Colon (tissue), 2 donors: ENCODE measurements at regions not wholly inside any gene's neighbourhood (a gene's known extent, or its start where the extent isn't known, plus 50 kb on each side); places are given as distances from the start of the nearest gene placed in this dataset.

Source experiments
- FAIRE-seq: peaks from 2 replicates; lab custom pipeline; 2012; peaks lifted over from hg19 to GRCh38; lab: Jason Lieb, UNC
- donor health status: control.
- donor health status: control.

DNA sequence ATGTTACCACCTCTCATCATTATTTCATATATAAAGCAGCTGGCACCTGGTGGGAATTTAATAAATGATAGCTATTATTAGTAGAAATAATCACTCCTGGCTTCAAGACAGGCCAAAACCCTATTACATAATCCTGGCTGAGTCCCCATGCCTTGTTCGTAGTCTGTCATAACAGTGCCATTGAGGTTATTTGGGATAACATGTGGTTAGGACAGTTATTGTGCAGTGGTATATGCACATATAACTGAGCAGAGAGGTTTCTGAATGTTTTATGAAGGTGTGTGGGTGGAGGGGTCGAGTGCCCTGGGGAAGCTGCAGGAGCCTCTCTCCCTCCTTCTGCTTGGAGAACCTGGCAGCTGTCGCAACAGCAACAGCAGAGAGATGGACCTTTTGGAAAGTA, 162.4 kb upstream of the NABP1 start:
- no peak for FAIRE-seq

DNA sequence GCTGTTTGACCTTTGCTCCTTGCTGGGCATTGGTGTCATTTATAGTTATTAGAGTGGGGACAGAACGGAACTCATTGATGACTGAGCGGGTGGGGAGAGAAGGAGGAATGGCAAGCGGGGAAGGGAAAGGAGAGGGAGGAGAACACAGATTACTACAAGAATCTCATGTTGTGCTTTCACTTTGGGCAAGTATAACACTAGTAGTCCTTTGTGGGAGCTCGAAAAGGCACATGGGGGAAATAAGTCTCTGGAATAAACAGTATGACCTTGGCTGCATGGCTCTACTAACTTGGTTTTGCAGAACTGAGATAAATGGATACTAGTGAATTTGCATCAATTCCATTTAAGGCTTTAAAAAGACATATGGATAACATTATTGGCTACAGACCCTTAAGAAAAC, 161.7 kb upstream of the NABP1 start:
- no peak for FAIRE-seq

DNA sequence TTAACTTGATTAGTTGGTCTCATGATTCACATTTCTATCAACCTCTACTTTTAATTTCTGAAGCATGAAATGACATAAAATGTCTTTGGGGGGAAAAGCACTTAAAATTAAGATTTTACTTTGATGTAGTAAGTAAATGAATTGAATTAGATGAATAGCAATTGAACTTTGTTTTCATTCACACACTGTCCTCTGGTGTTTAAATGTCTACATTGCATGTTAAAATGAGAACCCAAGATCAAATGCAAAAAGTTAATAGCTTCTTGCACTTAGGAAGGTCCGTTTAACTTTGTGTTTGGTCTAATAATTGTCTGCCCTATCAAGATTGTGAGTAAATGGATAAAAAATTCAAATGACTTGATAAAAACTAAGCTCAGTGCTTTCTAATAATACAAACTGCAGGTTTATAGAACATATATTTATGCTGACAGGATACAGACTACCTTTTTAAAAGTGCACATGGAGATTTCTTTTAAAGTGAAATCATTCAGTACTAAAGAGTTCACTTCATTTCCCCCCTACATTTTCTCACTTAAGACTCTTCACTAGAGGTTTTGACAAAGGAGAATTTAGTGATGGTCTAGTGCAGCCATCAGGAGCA, 156.2 kb upstream of the NABP1 start:
- peak; percentile 57 for FAIRE-seq

DNA sequence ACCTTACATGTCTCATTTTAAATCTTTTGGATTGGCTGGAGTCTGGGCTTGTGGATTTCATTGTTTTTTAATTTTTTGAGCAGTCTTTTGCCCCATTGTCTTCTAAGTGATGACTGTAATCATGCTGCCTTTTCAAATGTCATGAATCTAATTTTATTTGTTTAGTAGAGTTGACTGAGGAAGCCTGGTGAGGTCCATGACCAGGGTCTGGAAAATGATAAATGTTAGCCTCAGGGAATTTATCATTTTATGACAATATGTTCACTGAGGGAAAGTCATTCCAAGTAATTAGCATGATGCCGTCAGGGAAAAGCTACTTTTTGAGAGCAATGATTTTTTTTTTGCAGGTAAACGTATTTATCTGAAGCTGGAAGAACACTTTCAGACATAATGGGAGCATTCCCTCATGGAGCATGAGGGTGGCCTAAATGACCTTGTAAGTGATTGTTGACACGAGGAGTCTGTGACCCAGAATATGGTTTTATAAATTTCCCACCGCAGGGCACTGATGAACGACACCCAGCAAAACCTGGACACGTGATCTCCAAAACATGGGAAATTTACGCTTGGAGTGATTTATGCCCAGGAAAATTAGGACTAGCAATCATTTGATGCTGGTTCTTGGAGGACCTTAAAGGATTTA, 155.3 kb upstream of the NABP1 start:
- FAIRE-seq, result no peak

DNA sequence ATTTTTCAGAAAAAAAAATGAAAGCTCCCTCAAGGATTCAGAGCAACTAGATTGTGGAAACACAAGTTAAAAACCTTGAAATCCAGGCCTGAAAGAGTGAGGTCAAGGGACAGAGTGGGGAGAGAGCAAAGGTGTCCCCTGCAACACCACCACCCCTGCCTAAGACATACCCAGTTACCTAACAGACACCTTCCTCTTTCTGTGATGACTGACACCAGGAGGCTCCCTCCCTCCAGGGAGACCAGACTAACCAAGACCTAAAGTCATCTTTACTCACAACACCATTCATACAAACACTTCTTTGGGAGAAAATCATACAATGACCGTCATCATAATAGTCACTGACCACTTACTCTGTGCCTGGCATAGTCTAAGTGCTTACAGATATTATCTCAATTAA, 151.8 kb upstream of the NABP1 start:
- no peak for FAIRE-seq

DNA sequence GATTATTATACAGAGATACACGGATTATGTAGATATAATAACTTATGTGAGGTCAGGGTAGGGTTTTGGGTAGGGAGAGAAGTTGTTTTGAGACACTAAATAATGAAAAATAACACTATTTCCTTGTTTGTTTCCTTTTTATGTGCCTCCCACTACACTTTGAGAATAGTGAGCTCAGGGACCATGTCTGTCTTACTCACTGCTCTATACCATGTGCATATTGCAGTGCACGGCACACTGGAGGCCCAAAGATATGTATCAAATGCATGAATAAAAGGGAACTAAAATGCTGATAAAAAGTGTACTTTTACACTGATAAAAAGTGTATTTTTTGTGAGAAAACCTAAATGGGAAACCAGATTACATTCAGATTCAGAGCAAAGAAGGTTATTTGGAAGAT, 151.4 kb upstream of the NABP1 start:
- FAIRE-seq, result no peak

DNA sequence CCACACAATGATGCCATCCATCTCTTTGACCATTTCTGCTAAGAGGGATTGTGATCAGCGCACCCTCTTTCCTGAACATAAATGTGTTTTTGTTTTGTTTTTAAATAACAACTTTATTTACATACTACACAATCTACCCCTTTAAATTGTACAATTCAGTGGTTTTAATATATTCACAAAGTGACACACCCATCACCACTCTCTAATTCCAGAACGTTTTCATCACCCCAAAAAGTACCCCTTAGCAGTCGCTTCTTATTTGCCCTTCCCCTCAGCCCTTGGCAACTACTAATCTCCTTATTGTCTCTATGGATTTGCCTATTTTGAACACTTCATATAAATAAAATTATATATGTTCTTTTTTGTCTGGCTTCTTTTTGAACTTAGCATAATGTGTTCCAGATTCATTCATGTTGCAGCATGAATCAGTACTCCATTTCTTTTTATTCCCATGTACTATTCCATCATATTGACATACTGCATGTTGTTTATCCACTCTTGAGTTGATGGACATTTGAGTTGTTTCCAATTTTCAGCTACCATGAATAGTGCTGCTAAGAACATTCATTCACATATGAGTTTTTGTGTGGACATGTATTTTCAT, 150.9 kb upstream of the NABP1 start:
- no peak for FAIRE-seq

DNA sequence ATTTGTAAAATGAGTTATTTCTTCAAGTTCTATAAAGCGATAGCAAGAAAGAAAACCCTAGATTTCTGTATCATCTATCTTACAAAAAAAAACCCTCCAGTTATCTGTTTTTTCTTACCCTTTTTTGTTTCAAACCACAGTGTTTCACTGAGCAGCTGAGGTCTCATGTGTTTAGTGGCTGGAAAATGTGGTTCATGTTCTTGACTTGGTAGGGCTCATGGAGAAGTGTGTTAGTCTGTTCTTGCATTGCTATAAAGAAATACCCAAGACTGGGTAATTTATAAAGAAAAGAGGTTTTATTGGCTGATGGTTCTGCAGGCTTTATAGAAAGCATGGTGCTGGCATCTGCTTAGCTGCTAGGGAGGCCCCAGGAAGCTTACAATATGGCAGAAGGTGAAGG, 147.3 kb upstream of the NABP1 start:
- FAIRE-seq, result no peak

DNA sequence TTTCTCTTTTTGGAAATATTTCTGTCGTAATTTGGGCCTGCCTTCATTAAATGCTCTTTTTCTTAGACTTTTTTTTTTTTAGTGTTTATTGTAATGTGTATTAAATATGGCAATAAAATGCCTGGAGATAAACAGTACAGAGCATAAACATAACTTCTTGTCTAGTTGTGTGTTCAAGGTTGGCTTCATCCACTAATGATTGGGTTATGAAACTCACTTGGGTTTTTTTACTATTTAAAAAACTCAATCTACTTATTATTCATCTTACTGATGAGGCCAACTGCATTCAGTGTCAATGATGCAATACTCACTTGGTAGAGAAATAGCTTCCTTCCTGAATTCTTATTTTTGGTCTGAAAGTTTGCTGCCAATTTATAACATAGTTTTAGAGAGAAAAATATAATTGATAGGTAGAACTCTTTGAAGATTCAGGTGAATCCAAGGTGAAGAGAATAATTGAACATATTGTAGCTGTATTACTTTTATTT, 144.2 kb upstream of the NABP1 start:
- FAIRE-seq, result no peak

DNA sequence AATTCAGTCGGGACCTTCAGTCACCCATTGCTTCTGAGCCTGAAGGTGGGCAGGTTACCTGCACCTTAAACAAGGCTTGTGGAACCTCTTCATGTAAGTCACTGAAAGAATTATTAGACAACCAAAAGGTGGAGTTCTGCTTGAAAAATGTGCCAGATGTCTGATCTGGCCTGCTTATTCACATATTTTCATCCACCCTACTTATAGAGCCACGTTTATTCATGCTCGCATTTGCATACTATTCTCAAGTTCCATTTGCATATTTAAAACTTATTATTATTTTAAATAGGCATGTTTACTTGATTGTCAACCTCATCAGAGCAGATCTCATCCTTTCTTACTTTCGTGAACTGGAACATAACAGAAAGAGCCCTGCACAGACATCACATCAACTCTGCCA, 140.0 kb upstream of the NABP1 start:
- no peak for FAIRE-seq

DNA sequence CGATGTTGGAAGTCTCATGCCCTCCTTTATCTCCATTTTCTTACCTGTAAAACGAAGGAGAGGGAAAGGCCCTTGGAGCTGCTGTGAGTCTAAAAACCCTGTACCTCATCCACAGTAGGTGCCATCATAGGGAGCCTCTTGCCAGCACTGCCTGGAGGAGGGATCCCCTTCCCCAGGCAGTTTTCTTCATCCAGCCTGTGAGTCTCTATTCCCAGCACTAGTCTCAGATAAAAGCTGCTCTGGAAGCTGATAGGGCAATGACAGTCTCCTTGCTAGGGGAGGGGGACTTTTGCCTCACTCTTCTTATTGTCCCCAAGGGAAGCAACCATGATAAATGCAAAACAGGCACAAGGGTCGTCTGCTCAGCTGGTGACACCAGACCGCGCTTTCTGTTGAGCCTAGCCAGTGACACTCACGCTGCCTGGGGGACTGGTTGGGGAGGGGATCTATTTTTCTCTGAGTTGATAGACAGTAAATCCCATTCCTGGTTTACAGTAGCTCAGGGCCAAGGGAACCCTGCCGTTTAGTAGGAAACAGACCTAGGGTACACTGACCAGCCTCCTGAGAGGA, 139.5 kb upstream of the NABP1 start:
- no peak for FAIRE-seq

DNA sequence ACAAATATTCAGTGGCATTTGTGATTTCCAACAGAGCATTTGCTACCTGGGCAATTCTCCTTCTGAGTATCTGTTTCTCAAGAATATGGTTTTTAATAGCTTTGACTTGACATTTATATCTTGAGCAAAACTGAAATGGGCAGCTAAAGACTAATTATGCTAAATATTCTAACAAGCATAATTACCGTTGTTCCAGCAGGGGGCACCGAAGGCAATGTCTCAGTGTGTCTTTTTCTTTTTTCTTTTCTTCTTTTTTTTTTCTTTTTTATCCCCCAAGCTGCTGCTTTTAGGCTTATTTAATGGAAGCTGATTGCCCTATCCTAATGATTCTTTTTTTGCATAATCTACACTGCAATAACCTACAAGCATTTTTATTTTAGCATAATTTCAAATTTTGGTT, 138.9 kb upstream of the NABP1 start:
- FAIRE-seq, result no peak

DNA sequence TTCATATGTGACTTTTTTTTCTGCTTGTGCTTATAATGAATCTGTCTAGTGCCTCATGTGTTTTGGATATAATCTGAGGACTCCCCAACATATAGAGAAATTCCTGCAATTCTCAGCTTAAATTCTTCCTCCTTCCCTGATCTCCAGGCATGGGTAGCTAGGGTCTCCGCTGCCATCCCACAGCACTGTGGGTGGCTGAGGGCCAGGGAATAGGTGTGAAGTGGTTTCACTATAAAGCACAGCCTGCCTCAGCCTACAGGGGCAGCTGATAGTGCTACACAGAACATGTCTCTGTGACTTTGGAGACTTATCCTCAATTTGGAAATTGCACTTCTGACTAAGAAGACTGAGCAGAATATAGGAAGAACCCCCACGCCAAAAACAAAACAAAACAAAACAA, 137.3 kb upstream of the NABP1 start:
- no peak for FAIRE-seq

DNA sequence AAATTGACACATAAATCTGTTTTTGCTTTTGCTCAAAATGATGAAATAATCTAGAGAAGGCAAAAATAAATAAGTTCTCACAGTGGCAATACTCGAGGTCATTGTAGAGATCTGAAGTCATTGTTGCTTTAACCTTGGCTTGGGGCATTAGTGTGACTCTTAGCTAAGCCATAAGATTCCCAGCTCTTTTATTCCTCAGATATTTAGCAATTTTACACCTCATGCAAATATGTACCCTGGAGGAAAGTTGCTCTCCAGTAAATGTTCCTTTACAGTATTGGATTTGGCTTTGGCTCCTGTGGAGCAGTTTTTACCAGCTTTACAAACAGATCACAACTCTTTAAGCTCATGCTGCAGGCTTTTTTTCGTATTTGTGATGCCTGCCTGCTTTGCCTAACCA, 134.2 kb upstream of the NABP1 start:
- FAIRE-seq, result no peak

DNA sequence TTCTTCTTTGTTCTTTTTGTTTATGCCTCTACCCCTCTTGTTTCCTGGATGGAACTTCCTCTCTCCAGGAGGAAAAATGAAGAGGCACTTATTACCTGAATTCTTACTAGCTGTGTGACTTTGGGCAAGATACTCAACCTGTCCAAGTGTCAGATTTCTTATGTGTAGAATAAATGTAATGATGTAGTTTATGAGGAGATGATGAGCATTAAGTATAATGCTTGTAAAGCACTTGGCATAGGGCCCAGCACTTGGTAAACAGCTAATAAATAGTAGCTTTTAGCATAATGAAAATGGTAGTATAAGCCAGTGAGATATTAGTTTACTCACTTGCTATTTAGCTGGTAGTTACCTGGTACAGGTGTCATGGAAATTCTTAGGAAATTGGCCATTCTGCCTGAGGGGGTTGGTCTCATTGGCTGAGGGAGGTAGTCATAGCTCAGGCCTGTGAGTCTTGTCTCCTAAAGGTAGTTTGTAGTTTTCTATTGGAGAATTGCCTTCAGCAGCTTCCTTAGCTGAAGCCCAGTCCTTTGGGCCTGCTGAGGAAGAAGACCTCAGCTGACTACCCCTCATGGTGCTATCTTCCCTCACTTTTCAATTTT, 133.4 kb upstream of the NABP1 start:
- no peak for FAIRE-seq

DNA sequence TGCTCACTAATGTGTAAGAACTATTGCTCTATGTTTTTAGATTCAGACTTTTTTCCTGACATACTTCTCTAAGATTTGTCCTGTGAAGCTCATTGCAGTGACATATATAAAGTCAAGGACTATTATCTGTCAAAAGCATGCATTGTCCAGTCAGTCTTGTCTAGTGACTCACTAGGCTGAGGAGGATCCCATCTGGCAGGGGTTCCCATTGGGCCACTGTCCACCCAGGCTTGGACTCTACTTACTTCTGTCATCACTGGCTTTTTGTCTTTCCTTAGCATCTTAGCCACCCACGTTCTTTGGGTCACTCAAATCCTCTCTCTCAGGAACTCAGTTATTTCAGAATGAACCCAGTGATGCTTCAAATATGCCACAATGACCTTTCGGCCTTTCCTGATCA, 132.6 kb upstream of the NABP1 start:
- no peak for FAIRE-seq

DNA sequence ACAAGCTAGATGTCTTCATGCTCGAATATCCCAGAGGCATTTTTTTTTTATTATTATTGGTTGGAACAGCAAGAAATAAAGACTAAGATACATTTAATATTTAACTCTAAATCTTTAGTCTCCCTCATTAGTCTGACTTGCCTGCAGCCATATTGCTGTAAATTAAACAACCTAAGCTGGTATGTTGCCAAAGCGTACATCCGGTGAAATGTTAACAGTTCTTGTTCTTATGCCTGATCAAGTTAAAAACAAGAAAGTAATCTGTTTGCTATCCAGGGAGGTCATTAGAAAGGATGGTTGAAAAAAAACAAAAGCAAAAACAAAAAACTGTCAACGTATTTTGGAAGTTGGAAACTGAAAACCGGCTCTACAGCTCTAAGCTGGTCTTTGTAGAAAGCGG, 125.9 kb upstream of the NABP1 start:
- no peak for FAIRE-seq

DNA sequence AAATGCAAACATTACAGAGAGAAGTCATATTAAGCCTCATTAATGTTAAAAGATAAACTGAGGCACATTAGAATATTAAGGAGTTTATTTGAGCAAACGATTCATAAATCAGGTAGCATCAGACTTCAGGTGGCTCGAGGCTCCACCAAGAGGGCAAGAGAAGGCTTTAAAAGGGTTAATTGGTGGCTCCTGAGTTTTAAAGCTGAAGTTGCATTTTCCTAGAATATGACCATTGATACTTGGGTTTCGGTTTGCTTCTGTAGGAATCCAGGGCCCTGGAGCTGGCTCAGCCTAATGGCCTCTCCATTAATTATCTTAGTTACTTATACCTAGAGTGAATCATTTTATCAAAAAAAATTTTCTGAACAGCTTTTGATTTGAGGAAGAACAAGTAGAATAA, 123.7 kb upstream of the NABP1 start:
- no peak for FAIRE-seq

DNA sequence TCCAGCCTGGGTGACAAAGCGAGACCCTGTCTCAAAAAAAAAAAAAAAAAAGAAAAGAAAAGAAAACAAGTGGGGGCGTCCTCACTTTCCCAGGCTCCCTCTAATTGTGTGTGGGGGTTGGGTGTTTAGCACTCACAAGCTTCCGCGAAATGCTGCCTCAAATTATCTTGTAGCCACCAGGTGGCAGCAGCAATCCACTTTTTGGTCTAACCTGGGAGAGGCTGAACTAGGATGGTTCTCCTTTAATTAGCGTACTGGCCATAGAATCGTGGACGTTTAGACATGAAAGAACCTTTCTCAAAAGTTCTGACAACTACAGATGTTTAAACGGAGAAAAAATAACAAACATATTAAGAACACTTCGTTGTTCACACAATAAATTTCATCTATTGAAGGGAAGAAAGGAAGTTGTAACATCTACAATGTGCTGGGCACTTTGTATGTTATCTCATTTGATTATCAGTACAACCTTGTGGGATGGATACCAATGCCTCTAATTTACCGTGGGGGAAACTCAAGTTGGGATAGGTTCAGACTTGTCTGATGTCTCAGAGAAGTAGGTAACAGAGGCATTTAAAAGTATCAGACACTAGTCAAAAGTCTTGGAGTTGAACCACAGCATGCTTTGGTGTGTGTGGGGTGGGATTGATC, 122.7 kb upstream of the NABP1 start:
- FAIRE-seq, result no peak

DNA sequence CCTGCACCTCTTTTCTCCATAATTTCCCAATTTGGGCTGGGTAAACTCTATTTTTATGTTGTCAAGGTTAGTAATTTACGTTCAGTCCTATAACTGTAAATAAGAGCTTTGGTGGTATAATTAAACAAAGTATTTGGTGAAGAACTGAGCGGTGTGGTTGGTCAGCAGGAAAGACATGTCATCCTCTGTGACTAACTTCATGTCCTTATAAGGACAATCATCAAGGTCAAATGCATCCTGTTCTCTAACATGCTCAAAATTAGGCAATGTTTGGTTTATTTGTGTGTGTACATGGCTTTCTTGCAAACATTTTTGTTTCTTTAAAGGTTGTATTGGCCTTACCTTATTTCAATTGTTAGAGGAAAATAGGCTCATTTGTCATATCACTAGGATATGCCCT, 121.5 kb upstream of the NABP1 start:
- no peak for FAIRE-seq

DNA sequence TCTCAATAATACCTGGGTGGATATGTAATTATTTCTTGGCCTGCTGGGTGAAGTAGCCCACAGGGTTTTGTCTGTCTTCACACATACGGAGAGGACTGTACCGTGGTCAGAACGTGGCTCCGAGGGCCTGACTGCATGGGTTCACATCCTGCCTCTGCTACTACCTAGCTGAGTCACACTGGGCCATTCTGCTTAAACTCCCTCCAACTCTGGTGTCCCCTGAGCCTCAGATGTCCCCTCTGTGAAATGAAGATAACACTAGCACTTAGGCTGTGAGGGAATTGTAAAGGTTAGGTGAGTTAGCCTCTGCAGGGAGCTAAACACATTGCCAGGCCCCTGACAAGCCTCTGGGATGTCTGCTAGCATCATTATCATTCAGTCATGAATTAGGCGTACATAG, 120.1 kb upstream of the NABP1 start:
- no peak for FAIRE-seq

DNA sequence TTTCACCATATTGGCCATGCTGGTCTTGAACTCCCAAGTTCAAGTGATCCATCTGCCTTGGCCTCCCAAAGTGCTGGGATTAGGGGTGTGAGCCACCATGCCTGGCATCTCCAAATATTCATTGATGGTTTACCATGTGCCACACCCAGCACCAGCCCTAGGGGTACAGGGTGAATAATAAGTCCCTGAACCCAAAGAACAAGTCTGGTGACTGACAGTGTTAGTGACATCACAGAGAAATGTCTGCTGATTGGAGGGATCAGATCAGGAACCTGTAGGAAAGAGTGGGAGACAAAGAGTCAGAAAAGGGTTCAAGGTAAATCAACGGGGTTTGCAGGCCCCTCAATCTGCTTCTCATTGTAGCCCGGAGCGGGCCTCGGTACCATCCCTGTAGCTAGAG, 118.4 kb upstream of the NABP1 start:
- no peak for FAIRE-seq
